K562 (cell line): ENCODE measurements at regions not wholly inside any gene's neighbourhood (a gene's known extent, or its start where the extent isn't known, plus 50 kb on each side); places are given as distances from the start of the nearest gene placed in this dataset.

Source experiments
- ATAC-seq: fragments of 200-7000 bp; cut with Tn5 transposase; 3 replicates; pipeline ENCODE4 v1.9.1; 2020; ENCODE audit warnings: moderate library complexity
- BruUV-seq: library from RNA; stranded (reverse); fragments of 400-500 nt; replicated peaks from 2 replicates; lab custom pipeline; 2021; lab: Mats Ljungman, UMichigan
- CTCF ChIA-PET: fragments of 300-600 bp; formaldehyde crosslinking; extraction: SDS; loops from one replicate; lab custom pipeline; 2021; ENCODE audit warnings: low intra/inter-chr PET ratio; lab: Yijun Ruan, JAX
- POLR2A ChIA-PET: fragments of 300-600, 350-650 bp; sonication (Branson Sonifier 250); formaldehyde crosslinking; extraction: SDS; loops from one replicate; lab custom pipeline; 2021; ENCODE audit warnings: antibody characterized with exemption, inconsistent platforms; lab: Yijun Ruan, JAX
- DNase-seq, 4 experiments: peaks; one replicate each; pipeline versions ENCODE4 v3.0.0 to v3.0.0-alpha.2; 2011 to 2018; ENCODE audit warnings: low spot score in 3 of 4, mixed read lengths in 3 of 4; ENCODE audit errors: extremely low read depth in 1 of 4
- FAIRE-seq: peaks from 2 replicates; lab custom pipeline; 2011; peaks lifted over from hg19 to GRCh38; lab: Jason Lieb, UNC
- H2AFZ ChIP-seq: 2 replicates; pipeline ENCODE4 v1.6.0; 2011; ENCODE audit warnings: low read depth, low read length, control low read depth, inconsistent platforms
- H3K27ac ChIP-seq: fragments of 200-600 bp; 3 replicates; pipeline ENCODE4 v1.8.0; 2011; ENCODE audit warnings: low read depth, mild to moderate bottlenecking, control low read depth, inconsistent platforms, low read length, moderate library complexity, mixed read lengths; ENCODE audit errors: extremely low read depth
- H3K27me3 ChIP-seq, 2 experiments: fragments of 300-600 bp in 1 of 2; 2 replicates in 1 of 2; 3 replicates in 1 of 2; pipeline versions ENCODE4 v1.6.0 to v1.8.0; 2011; ENCODE audit warnings: inconsistent platforms in 2 of 2, low read length in 2 of 2, mild to moderate bottlenecking in 1 of 2, mixed read lengths in 1 of 2, moderate library complexity in 1 of 2; ENCODE audit not compliant: control insufficient read depth in 2 of 2, insufficient read depth in 2 of 2
- H3K36me3 ChIP-seq: fragments of 300-600 bp; 3 replicates; pipeline ENCODE4 v1.8.0; 2011; ENCODE audit warnings: mild to moderate bottlenecking, low read length, inconsistent platforms; ENCODE audit not compliant: control insufficient read depth, insufficient read depth
- H3K4me1 ChIP-seq, 2 experiments: fragments of 200-600 bp in 1 of 2; replicated peaks in 1 of 2; 2 replicates in 1 of 2; 3 replicates in 1 of 2; pipeline versions ENCODE4 v1.5.1 to v1.8.0; 2011; ENCODE audit warnings: inconsistent platforms in 2 of 2, low read length in 2 of 2, mild to moderate bottlenecking in 1 of 2, mixed read lengths in 1 of 2, moderate library complexity in 1 of 2; ENCODE audit not compliant: control insufficient read depth in 2 of 2, insufficient read depth in 2 of 2
- H3K4me2 ChIP-seq: 2 replicates; pipeline ENCODE4 v1.6.1; 2011; ENCODE audit warnings: low read length, control low read depth, inconsistent platforms, mixed read lengths; ENCODE audit not compliant: insufficient read depth
- H3K4me3 ChIP-seq: fragments of 200-600 bp; sonication (generic), shearing (Covaris generic); 2 replicates; pipeline ENCODE4 v1.5.1; 2016; ENCODE audit warnings: control low read depth, inconsistent platforms
- H3K79me2 ChIP-seq: fragments of 200-600 bp; 3 replicates; pipeline ENCODE4 v1.8.0; 2011; ENCODE audit warnings: low read length, inconsistent platforms; ENCODE audit not compliant: control insufficient read depth, insufficient read depth
- H3K9ac ChIP-seq, 2 experiments: 2 replicates each; pipeline versions ENCODE4 v1.6.0 to v1.6.1; 2011; ENCODE audit warnings: low read depth in 2 of 2, low read length in 2 of 2, control low read depth in 1 of 2, inconsistent platforms in 1 of 2, mild to moderate bottlenecking in 1 of 2, mixed read lengths in 1 of 2; ENCODE audit not compliant: insufficient read depth in 1 of 2
- H3K9me1 ChIP-seq: one replicate; pipeline ENCODE4 v1.6.0; 2011; ENCODE audit warnings: inconsistent platforms, mild to moderate bottlenecking, low read length, moderate library complexity; ENCODE audit not compliant: control insufficient read depth, insufficient read depth
- H3K9me3 ChIP-seq: replicated peaks from 2 replicates; pipeline ENCODE4 v1.5.1; 2011; ENCODE audit warnings: low read depth, low read length, inconsistent platforms; ENCODE audit not compliant: control insufficient read depth, insufficient read depth
- H4K20me1 ChIP-seq: replicated peaks from 2 replicates; pipeline ENCODE4 v1.6.1; 2011; ENCODE audit warnings: low read length, inconsistent platforms, mixed read lengths; ENCODE audit not compliant: control insufficient read depth, insufficient read depth
- BRD9 ChIP-seq: fragments of 450-650 bp; IDR thresholded peaks from 2 replicates; pipeline ENCODE4 v1.6.1; 2018; ENCODE audit warnings: low read depth; ENCODE audit not compliant: partially characterized antibody
- CTBP1 ChIP-seq: fragments of 450-650 bp; IDR thresholded peaks from 2 replicates; pipeline ENCODE4 v1.6.1; 2016; ENCODE audit warnings: borderline replicate concordance
- E2F3 ChIP-seq: fragments of 250-450 bp; sonication (Bioruptor Pico); IDR thresholded peaks from 2 replicates; pipeline ENCODE4 v1.4.0; 2020; ENCODE audit warnings: mild to moderate bottlenecking
- GATAD2A ChIP-seq: fragments of 450-650 bp; IDR thresholded peaks from 2 replicates; pipeline ENCODE4 v1.6.1; 2017
- GTF2E2 ChIP-seq: fragments of 200-800 bp; sonication (Bioruptor generic); IDR thresholded peaks from 2 replicates; pipeline ENCODE4 v1.6.1; 2016; ENCODE audit warnings: missing genetic modification characterization, missing compliant biosample characterization
- HNRNPLL ChIP-seq: fragments of 200-400 bp; formaldehyde crosslinking; IDR thresholded peaks from 2 replicates; pipeline ENCODE4 v1.6.1; 2017; ENCODE audit warnings: low read length, low read depth, mild to moderate bottlenecking; ENCODE audit not compliant: poor library complexity, severe bottlenecking
- NR1H2 ChIP-seq: sonication (generic); formaldehyde crosslinking; IDR thresholded peaks from 2 replicates; pipeline ENCODE4 v1.4.0; 2020; ENCODE audit warnings: mild to moderate bottlenecking, missing genetic modification reagents
- POLR2H ChIP-seq: IDR thresholded peaks from 2 replicates; pipeline ENCODE4 v1.6.1; 2016; ENCODE audit warnings: missing genetic modification characterization, low read depth, mild to moderate bottlenecking, control low read depth, missing compliant biosample characterization, moderate library complexity
- SPI1 ChIP-seq: IDR thresholded peaks from 2 replicates; pipeline ENCODE4 v1.6.1; 2011; ENCODE audit warnings: low read depth, low read length, control low read depth, borderline replicate concordance
- SRSF1 ChIP-seq: fragments of 200-400 bp; formaldehyde crosslinking; IDR thresholded peaks from 2 replicates; pipeline ENCODE4 v1.6.1; 2017; ENCODE audit warnings: mild to moderate bottlenecking, low read depth, low read length, moderate library complexity
- TBL1XR1 ChIP-seq, 2 experiments: IDR thresholded peaks; 2 replicates each; pipeline ENCODE4 v1.6.1; 2012; ENCODE audit warnings: improper control_type of control experiment in 2 of 2, low read length in 2 of 2, mild to moderate bottlenecking in 1 of 2
- ZFPM2 ChIP-seq: fragments of 250-450 bp; sonication (Bioruptor Pico); IDR thresholded peaks from 2 replicates; pipeline ENCODE4 v1.5.1; 2022; ENCODE audit warnings: mild to moderate bottlenecking
- ZNF76 ChIP-seq: fragments of 250-450 bp; sonication (Bioruptor Pico); IDR thresholded peaks from 2 replicates; pipeline ENCODE4 v1.4.0; 2020; ENCODE audit warnings: mild to moderate bottlenecking, moderate library complexity, borderline replicate concordance
- WGBS: fragments of 100-300 bp; shearing (Covaris generic); methylation state at CpG from one replicate; pipeline ENCODE4 v1.1.6; 2016; ENCODE audit warnings: low coverage, mixed read lengths; ENCODE audit not compliant: insufficient coverage; ENCODE audit errors: missing lambda C conversion rate; 5-methylcytosine and 5-hydroxymethylcytosine counted together
- in situ Hi-C: fragments of 300-500 bp; cut with MboI; formaldehyde crosslinking; loops from 4 replicates; pipeline ENCODE4 v1.15.0; 2018; ENCODE audit warnings: inconsistent platforms, mixed read lengths
- intact Hi-C: fragments of 100-400 bp; cut with micrococcal nuclease; formaldehyde crosslinking; loops from 2 replicates; pipeline ENCODE4 v1.14.2; 2022
- TF ChIP-seq, protein P1 (sequence below): fragments of 450-650 bp; formaldehyde crosslinking; IDR thresholded peaks from 2 replicates; pipeline ENCODE4 v1.4.0; 2020; ENCODE audit warnings: mild to moderate bottlenecking, moderate library complexity
- TF ChIP-seq, protein P2 (sequence below), 2 experiments: fragments of 450-650 bp in 1 of 2; sonication (generic) in 1 of 2; formaldehyde crosslinking; conservative IDR thresholded peaks; 2 replicates each; pipeline versions ENCODE4 v1.4.0 to v1.8.1; 2020 to 2022; ENCODE audit warnings: mild to moderate bottlenecking in 1 of 2, missing genetic modification reagents in 1 of 2
- TF ChIP-seq, protein P3 (sequence below): fragments of 250-450 bp; sonication (Bioruptor Pico); IDR thresholded peaks from 2 replicates; pipeline ENCODE4 v1.8.0; 2022; ENCODE audit warnings: moderate library complexity, mild to moderate bottlenecking, inconsistent platforms
- TF ChIP-seq, protein P4 (sequence below): sonication (generic); formaldehyde crosslinking; IDR thresholded peaks from 2 replicates; pipeline ENCODE4 v1.8.0; 2023; ENCODE audit warnings: mild to moderate bottlenecking, missing genetic modification reagents

DNA sequence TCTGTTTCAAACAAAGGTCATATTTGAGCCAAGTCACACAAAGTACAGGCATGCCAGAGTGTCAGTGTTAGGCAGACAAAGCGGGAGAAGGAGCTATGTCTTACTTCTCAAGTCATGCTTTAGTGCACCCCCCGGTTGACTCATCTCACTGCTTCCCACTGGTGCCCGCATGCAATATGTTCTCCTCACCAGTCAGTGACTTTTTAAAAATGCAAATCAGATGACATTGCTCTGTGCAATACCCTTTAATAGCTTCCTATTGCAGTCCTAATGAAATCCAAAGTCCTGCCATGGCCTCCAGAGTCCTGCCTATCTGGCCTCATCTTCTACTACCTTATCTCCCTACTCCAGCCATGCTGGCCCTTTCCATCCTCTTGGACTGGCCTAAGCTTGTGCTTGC is 429.1 kb downstream of the ACTR3B start:
- WGBS: 0% methylated on average over 3 of the region's 3 CpGs
- Histone ChIP-seq H3K27me3 (no peaks in the 10 kb centered on the region; a peak in 1 of 5 replicates), H3K9me1 (no peaks in the 10 kb centered on the region), H3K4me3 (no peak overlapping the region), H3K4me2 (no peak overlapping the region), H3K9ac (no peak overlapping the region), H2AFZ (no peak overlapping the region), H3K27ac (no peak overlapping the region), H3K79me2 (no peaks in the 10 kb centered on the region), H3K9me3 (no peaks in the 10 kb centered on the region), H3K36me3 (no peaks in the 10 kb centered on the region), H3K4me1 (peaks cover 0 to 4% of the 10 kb centered on the region in 2 experiments; a peak in 1 of 5 replicates), H4K20me1 (no peaks in the 10 kb centered on the region)
- no peak for DNase-seq
- in situ Hi-C loops: no loop called here
- POLR2A ChIA-PET: interaction anchor here (0.5 to 1.2 kb wide), 2 partner anchors 34 to 300 kb away, joined by 3 to 4 read pairs; no protein-coding TSS in a partner anchor
- ATAC-seq: no peak
- CTCF ChIA-PET: no interaction called here
- BruUV-seq: no TSS peak
- intact Hi-C loops: no loop called here
- FAIRE-seq: no peak
- TF ChIP-seq CTBP1: no peak
- no peak for TF ChIP-seq SPI1
- TF ChIP-seq ZFPM2 (CRISPR knock-in tag): no peak
- TF ChIP-seq, protein P1, sequence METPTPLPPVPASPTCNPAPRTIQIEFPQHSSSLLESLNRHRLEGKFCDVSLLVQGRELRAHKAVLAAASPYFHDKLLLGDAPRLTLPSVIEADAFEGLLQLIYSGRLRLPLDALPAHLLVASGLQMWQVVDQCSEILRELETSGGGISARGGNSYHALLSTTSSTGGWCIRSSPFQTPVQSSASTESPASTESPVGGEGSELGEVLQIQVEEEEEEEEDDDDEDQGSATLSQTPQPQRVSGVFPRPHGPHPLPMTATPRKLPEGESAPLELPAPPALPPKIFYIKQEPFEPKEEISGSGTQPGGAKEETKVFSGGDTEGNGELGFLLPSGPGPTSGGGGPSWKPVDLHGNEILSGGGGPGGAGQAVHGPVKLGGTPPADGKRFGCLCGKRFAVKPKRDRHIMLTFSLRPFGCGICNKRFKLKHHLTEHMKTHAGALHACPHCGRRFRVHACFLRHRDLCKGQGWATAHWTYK (CRISPR knock-in tag): no peak
- no peak for TF ChIP-seq BRD9
- no peak for TF ChIP-seq E2F3 (CRISPR knock-in tag)
- no peak for TF ChIP-seq HNRNPLL
- TF ChIP-seq TBL1XR1 (IDR thresholded peaks at IDR 0.05; ENCODE audit: low read length in 2 of 2): no peak
- TF ChIP-seq POLR2H (tag): no peak
- TF ChIP-seq NR1H2 (CRISPR knock-in tag): no peak
- TF ChIP-seq ZNF76: no peak
- TF ChIP-seq GATAD2A: no peak
- TF ChIP-seq GTF2E2 (tag): no peak
- no peak for TF ChIP-seq SRSF1
- TF ChIP-seq, protein P2, sequence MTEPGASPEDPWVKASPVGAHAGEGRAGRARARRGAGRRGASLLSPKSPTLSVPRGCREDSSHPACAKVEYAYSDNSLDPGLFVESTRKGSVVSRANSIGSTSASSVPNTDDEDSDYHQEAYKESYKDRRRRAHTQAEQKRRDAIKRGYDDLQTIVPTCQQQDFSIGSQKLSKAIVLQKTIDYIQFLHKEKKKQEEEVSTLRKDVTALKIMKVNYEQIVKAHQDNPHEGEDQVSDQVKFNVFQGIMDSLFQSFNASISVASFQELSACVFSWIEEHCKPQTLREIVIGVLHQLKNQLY (CRISPR knock-in tag; conservative IDR thresholded peaks at IDR 0.05): no peak
- TF ChIP-seq, protein P3, sequence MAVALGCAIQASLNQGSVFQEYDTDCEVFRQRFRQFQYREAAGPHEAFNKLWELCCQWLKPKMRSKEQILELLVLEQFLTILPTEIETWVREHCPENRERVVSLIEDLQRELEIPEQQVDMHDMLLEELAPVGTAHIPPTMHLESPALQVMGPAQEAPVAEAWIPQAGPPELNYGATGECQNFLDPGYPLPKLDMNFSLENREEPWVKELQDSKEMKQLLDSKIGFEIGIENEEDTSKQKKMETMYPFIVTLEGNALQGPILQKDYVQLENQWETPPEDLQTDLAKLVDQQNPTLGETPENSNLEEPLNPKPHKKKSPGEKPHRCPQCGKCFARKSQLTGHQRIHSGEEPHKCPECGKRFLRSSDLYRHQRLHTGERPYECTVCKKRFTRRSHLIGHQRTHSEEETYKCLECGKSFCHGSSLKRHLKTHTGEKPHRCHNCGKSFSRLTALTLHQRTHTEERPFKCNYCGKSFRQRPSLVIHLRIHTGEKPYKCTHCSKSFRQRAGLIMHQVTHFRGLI: no peak
- TF ChIP-seq, protein P4, sequence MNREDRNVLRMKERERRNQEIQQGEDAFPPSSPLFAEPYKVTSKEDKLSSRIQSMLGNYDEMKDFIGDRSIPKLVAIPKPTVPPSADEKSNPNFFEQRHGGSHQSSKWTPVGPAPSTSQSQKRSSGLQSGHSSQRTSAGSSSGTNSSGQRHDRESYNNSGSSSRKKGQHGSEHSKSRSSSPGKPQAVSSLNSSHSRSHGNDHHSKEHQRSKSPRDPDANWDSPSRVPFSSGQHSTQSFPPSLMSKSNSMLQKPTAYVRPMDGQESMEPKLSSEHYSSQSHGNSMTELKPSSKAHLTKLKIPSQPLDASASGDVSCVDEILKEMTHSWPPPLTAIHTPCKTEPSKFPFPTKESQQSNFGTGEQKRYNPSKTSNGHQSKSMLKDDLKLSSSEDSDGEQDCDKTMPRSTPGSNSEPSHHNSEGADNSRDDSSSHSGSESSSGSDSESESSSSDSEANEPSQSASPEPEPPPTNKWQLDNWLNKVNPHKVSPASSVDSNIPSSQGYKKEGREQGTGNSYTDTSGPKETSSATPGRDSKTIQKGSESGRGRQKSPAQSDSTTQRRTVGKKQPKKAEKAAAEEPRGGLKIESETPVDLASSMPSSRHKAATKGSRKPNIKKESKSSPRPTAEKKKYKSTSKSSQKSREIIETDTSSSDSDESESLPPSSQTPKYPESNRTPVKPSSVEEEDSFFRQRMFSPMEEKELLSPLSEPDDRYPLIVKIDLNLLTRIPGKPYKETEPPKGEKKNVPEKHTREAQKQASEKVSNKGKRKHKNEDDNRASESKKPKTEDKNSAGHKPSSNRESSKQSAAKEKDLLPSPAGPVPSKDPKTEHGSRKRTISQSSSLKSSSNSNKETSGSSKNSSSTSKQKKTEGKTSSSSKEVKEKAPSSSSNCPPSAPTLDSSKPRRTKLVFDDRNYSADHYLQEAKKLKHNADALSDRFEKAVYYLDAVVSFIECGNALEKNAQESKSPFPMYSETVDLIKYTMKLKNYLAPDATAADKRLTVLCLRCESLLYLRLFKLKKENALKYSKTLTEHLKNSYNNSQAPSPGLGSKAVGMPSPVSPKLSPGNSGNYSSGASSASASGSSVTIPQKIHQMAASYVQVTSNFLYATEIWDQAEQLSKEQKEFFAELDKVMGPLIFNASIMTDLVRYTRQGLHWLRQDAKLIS (CRISPR knock-in tag): no peak
